Gastroesophageal sphincter (tissue), 3 donors: ENCODE measurements at regions not wholly inside any gene's neighbourhood (a gene's known extent, or its start where the extent isn't known, plus 50 kb on each side); places are given as distances from the start of the nearest gene placed in this dataset.

ENCODE experiments used
- CTCF ChIP-seq, 4 experiments: fragments of 200-600 bp in 2 of 4; fragments of 450-650 bp in 2 of 4; sonication (generic) in 1 of 4; IDR thresholded peaks; one replicate each; pipeline ENCODE4 v1.5.1; 2017 to 2019; ENCODE audit warnings: antibody characterized with exemption in 4 of 4, mild to moderate bottlenecking in 2 of 4, moderate library complexity in 2 of 4
- EP300 ChIP-seq: sonication (generic); formaldehyde crosslinking; IDR thresholded peaks from one replicate; pipeline ENCODE4 v1.6.1; 2017; ENCODE audit warnings: antibody characterized with exemption, mild to moderate bottlenecking
- POLR2AphosphoS5 ChIP-seq: sonication (generic); formaldehyde crosslinking; IDR thresholded peaks from one replicate; pipeline ENCODE4 v1.6.1; 2017; ENCODE audit warnings: antibody characterized with exemption

- TF ChIP-seq CTCF (IDR thresholded peaks at IDR 0.05) (no peak), EP300 (no peak), POLR2AphosphoS5 (no peak)
These were observed 167.5 kb upstream of the RASGEF1B start for GRCh38 chr4:81639248-81639647.
